SU-DHL-6 (cell line): ENCODE measurements at regions not wholly inside any gene's neighbourhood (a gene's known extent, or its start where the extent isn't known, plus 50 kb on each side); places are given as distances from the start of the nearest gene placed in this dataset.

Source experiments
- H2AFZ ChIP-seq: fragments of 200-600 bp; sonication (generic); 2 replicates; pipeline ENCODE4 v1.6.1; 2014; ENCODE audit warnings: low read depth, mild to moderate bottlenecking, moderate library complexity, mixed read lengths, antibody characterized with exemption, low read length; ENCODE audit not compliant: severe bottlenecking
- H3F3A ChIP-seq: fragments of 200-600 bp; shearing (Covaris generic); 2 replicates; pipeline ENCODE4 v1.6.0; 2016; ENCODE audit warnings: antibody characterized with exemption, mild to moderate bottlenecking; ENCODE audit not compliant: insufficient read depth
- H3K27ac ChIP-seq: fragments of 200-600 bp; sonication (generic); 2 replicates; pipeline ENCODE4 v1.5.1; 2016; ENCODE audit warnings: low read depth, mild to moderate bottlenecking, low read length, moderate library complexity, mixed read lengths
- H3K27me3 ChIP-seq: fragments of 200-600 bp; sonication (generic), shearing (Covaris generic); 2 replicates; pipeline ENCODE4 v1.6.0; 2014; ENCODE audit warnings: mild to moderate bottlenecking, low read length
- H3K36me3 ChIP-seq: fragments of 200-600 bp; sonication (generic); 2 replicates; pipeline ENCODE4 v1.6.1; 2014; ENCODE audit warnings: mild to moderate bottlenecking, low read length, mixed read lengths
- H3K4me2 ChIP-seq: fragments of 300-600, 200-600 bp; shearing (Covaris generic), sonication (generic); 2 replicates; pipeline ENCODE4 v1.6.0; 2014; ENCODE audit warnings: low read length, low read depth, mild to moderate bottlenecking; ENCODE audit not compliant: poor library complexity, severe bottlenecking
- H3K4me3 ChIP-seq: fragments of 200-600 bp; sonication (generic); 2 replicates; pipeline ENCODE4 v1.5.1; 2014; ENCODE audit warnings: antibody characterized with exemption, low read length, mild to moderate bottlenecking, mixed read lengths; ENCODE audit not compliant: insufficient read depth, poor library complexity, severe bottlenecking
- H3K79me2 ChIP-seq: fragments of 200-600 bp; sonication (generic); 2 replicates; pipeline ENCODE4 v1.6.1; 2014; ENCODE audit warnings: mild to moderate bottlenecking, low read length, moderate library complexity; ENCODE audit not compliant: insufficient read depth
- H3K9ac ChIP-seq: fragments of 200-600 bp; sonication (generic); 2 replicates; pipeline ENCODE4 v1.7.0; 2014; ENCODE audit warnings: mild to moderate bottlenecking, low read length
- H3K9me2 ChIP-seq: fragments of 200-600 bp; sonication (generic); replicated peaks from 2 replicates; pipeline ENCODE4 v1.6.1; 2014; ENCODE audit warnings: low read length; ENCODE audit not compliant: insufficient read depth
- H3K9me3 ChIP-seq: fragments of 200-600 bp; sonication (generic); 2 replicates; pipeline ENCODE4 v1.6.1; 2014; ENCODE audit warnings: low read length, mixed read lengths; ENCODE audit not compliant: insufficient read depth
- H4K20me1 ChIP-seq: fragments of 200-600 bp; sonication (generic); 2 replicates; pipeline ENCODE4 v1.6.1; 2014; ENCODE audit warnings: low read depth, mild to moderate bottlenecking, antibody characterized with exemption, low read length, moderate library complexity, mixed read lengths
- CTCF ChIP-seq: fragments of 200-600 bp; sonication (generic); IDR thresholded peaks from one replicate; pipeline ENCODE4 v1.5.1; 2017; ENCODE audit warnings: antibody characterized with exemption, mild to moderate bottlenecking, low read length, moderate library complexity; ENCODE audit not compliant: insufficient read depth, poor library complexity, severe bottlenecking
- EZH2phosphoT487 ChIP-seq: fragments of 200-600 bp; sonication (generic), shearing (Covaris generic); conservative IDR thresholded peaks from 2 replicates; pipeline ENCODE4 v1.6.1; 2018; ENCODE audit warnings: mild to moderate bottlenecking, antibody characterized with exemption, low read length, moderate library complexity, mixed read lengths

GRCh38 chr2:6060992-6061663 is 368.9 kb downstream of the SOX11 start:
- Histone ChIP-seq H3K9me3 (no peaks in the 10 kb centered on the region), H3K4me3 (no peak overlapping the region), H3K27ac (no peak overlapping the region), H2AFZ (no peak overlapping the region), H3K4me2 (no peak overlapping the region), H3K79me2 (no peaks in the 10 kb centered on the region), H3K9ac (no peak overlapping the region), H3K9me2 (no peaks in the 10 kb centered on the region), H4K20me1 (no peaks in the 10 kb centered on the region), H3K36me3 (no peaks in the 10 kb centered on the region), H3F3A (no peaks in the 10 kb centered on the region), H3K27me3 (no peaks in the 10 kb centered on the region)
- TF ChIP-seq EZH2phosphoT487 (no peak), CTCF (no peak)

DNA sequence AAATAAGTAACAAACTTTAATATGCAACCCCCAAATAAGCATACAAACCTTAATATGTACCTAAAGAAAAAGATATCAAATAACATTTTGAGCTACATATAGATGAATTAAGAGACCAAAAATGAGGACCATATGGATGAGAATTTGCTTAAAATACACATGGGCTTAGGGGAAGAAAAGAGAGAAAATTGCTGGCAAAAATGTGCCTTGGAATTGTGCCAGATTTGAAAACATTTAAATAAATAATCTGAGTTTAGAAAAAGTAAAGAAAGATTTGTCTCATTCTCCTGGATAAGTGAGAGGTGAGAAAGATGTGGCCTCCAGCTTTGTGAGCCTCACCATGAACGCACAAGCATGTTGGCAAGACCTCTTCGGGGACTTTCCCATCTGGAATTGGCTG is 372.6 kb downstream of the SOX11 start:
- no peaks in the 10 kb centered on the region for H3K9me3 ChIP-seq
- H3K9ac ChIP-seq: no peak overlapping the region
- no peaks in the 10 kb centered on the region for H4K20me1 ChIP-seq
- no peak overlapping the region for H3K4me3 ChIP-seq
- H3K27ac ChIP-seq: no peak overlapping the region
- H3K79me2 ChIP-seq: no peaks in the 10 kb centered on the region
- no peak overlapping the region for H3K4me2 ChIP-seq
- H3K27me3 ChIP-seq: no peaks in the 10 kb centered on the region
- TF ChIP-seq EZH2phosphoT487 (no peak), CTCF (no peak)
- H3K36me3 ChIP-seq: no peaks in the 10 kb centered on the region
- no peaks in the 10 kb centered on the region for H3F3A ChIP-seq
- no peaks in the 10 kb centered on the region for H3K9me2 ChIP-seq
- H2AFZ ChIP-seq: no peak overlapping the region

- Histone ChIP-seq H3K27ac (no peak overlapping the region), H3K9ac (no peak overlapping the region), H4K20me1 (no peaks in the 10 kb centered on the region), H3K79me2 (no peaks in the 10 kb centered on the region), H3K9me3 (no peaks in the 10 kb centered on the region), H3K27me3 (no peaks in the 10 kb centered on the region), H2AFZ (no peak overlapping the region), H3K4me2 (no peak overlapping the region), H3K9me2 (no peaks in the 10 kb centered on the region), H3F3A (no peaks in the 10 kb centered on the region), H3K36me3 (no peaks in the 10 kb centered on the region), H3K4me3 (no peak overlapping the region)
- TF ChIP-seq EZH2phosphoT487: no peak
- TF ChIP-seq CTCF: no peak
Observed at GRCh38 chr2:6065703-6066102, 373.5 kb downstream of the SOX11 start.

DNA sequence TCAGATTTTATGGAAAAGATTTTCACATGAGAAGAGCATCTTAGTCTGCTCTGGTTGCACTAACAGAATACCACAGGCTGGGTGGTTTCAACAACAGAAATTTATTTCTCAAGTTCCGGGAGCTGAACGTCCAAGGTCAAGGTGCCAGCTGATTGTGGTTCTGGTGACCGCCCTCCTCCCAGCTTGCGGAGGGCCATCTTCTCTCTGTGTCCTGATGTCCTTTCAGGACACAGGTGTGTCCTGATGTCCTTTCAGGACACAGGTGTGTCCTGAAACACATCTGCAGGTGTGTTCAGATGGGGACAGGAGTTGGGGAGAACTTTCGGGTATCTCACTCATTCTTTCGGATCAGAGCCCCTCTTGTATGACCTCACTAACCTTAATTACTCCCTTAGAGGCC is 374.9 kb downstream of the SOX11 start:
- Histone ChIP-seq H3K9me2 (no peaks in the 10 kb centered on the region), H3K9me3 (no peaks in the 10 kb centered on the region), H2AFZ (no peak overlapping the region), H4K20me1 (no peaks in the 10 kb centered on the region), H3K27ac (no peak overlapping the region), H3K27me3 (no peaks in the 10 kb centered on the region), H3K36me3 (no peaks in the 10 kb centered on the region), H3K4me3 (no peak overlapping the region), H3K79me2 (no peaks in the 10 kb centered on the region), H3K4me2 (no peak overlapping the region), H3F3A (no peaks in the 10 kb centered on the region), H3K9ac (no peak overlapping the region)
- no peak for TF ChIP-seq EZH2phosphoT487
- no peak for TF ChIP-seq CTCF
